ENCODE measurements at regions not wholly inside any gene's neighbourhood (a gene's known extent, or its start where the extent isn't known, plus 50 kb on each side); places are given as distances from the start of the nearest gene placed in this dataset.

DNA sequence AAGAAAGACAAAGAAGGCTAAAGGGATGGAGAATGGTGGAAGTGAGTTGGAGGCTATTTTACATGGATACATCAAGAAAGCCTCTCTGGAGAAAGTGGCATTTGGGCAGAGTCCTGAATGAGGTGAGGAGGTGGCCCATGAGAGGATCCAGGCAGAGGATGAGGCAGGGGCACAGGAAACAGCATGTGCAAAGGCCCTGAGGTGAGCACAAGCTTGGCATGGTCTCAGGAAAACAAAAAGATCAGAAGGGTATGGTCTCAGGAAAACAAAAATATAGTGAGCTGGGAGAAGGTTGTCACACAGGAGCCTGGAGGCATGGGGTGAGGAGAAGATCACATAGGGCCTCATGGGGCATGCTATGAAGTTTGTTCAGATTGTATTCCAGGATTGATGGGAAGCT lies 62.1 kb upstream of the F3 start:
- no peak for DNase-seq
- intact Hi-C loops (cut with micrococcal nuclease), result no loop called here
- ChIA-PET POLR2A (ENCODE audit: partially characterized antibody) (no interaction called here), CTCF (ENCODE audit: partially characterized antibody) (no interaction called here)
- Histone ChIP-seq H3K36me3 (ENCODE audit: insufficient read depth, low read length) (no peaks in the 10 kb centered on the region), H3K9me3 (ENCODE audit: control insufficient read depth in 1 of 2, low read length in 2 of 2) (no peaks in the 10 kb centered on the region), H3K4me3 (ENCODE audit: low read length in 2 of 2) (no peak overlapping the region), H3K27me3 (ENCODE audit: insufficient read depth, low read length) (no peaks in the 10 kb centered on the region), H3K27ac (ENCODE audit: low read depth, low read length) (no peak overlapping the region), H3K4me1 (ENCODE audit: insufficient read depth, low read length) (no peaks in the 10 kb centered on the region)
- Mint-ChIP-seq H3K4me1 (peaks cover 4 to 19% (median 7%) of the 10 kb centered on the region in 4 donors), H3K9me3 (peaks cover 0 to 2% (median 0%) of the 10 kb centered on the region in 8 donors), H3K27ac (no peak overlapping the region), H3K4me3 (no peak overlapping the region), H3K36me3 (no peaks in the 10 kb centered on the region), H3K27me3 (peaks cover 6 to 15% of the 10 kb centered on the region in 2 donors)

DNA sequence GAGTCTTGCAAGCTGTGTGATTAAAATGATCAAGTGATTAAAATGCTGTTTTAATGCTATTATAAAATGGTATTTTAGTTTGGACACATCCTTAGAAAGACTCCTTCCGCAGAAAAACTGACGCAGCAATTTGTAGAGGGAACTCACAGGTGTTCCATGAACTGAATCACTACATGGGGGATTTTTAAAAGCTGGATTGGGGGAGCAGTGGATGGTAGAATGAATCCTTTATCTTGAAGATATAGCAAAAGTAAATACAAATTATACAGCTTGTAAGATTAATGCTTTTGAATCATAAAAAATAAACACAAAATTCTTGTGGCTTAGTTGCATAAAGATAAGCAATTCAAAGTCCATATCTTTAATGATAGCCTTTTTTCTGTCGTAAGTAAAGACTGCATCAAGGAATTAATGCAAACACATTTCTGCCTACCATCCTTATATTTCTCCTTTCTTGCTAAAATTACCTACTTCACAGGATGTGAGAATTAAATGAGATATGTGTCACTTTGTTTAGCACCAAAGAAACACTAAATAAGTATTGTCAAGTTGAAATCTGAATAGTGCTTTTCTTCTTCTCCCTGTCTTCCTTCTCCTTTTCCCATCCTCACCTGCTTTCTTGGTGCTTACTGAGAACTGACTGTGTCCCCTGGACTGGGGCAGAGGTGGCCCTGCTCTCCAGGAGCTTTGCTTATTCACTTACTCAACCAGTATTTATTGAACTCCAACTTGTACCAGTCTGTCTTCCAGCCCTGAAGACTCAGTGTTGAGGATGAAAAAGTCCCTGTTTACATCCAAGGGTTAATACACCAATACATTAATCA lies 61.5 kb upstream of the F3 start:
- Mint-ChIP-seq H3K4me3 (peak overlapping the region in 2 of 8 donors; percentile 71 to 74), H3K27ac (peak overlapping the region in 1 of 7 donors; percentile 54), H3K27me3 (peaks cover 6 to 15% of the 10 kb centered on the region in 2 donors), H3K36me3 (no peaks in the 10 kb centered on the region), H3K4me1 (peaks cover 4 to 19% (median 7%) of the 10 kb centered on the region in 4 donors), H3K9me3 (peaks cover 0 to 2% (median 0%) of the 10 kb centered on the region in 8 donors)
- ChIA-PET POLR2A (ENCODE audit: partially characterized antibody) (no interaction called here), CTCF (ENCODE audit: partially characterized antibody) (no interaction called here)
- Histone ChIP-seq H3K27ac (ENCODE audit: low read depth, low read length) (no peak overlapping the region), H3K36me3 (ENCODE audit: insufficient read depth, low read length) (no peaks in the 10 kb centered on the region), H3K9me3 (ENCODE audit: control insufficient read depth in 1 of 2, low read length in 2 of 2) (no peaks in the 10 kb centered on the region), H3K4me1 (ENCODE audit: insufficient read depth, low read length) (no peaks in the 10 kb centered on the region), H3K4me3 (ENCODE audit: low read length in 2 of 2) (no peak overlapping the region), H3K27me3 (ENCODE audit: insufficient read depth, low read length) (no peaks in the 10 kb centered on the region)
- no peak for DNase-seq
- intact Hi-C loops (cut with micrococcal nuclease), result no loop called here

GRCh38 chr1:94602316-94602715 lies 60.8 kb upstream of the F3 start:
- no peak overlapping the region for H3K27ac ChIP-seq (ENCODE audit: low read depth, low read length)

GRCh38 chr1:94600556-94600955 lies 59.0 kb upstream of the F3 start:
- Mint-ChIP-seq H3K36me3 (no peaks in the 10 kb centered on the region), H3K4me1 (peaks cover 4 to 19% (median 7%) of the 10 kb centered on the region in 4 donors), H3K27ac (no peak overlapping the region), H3K27me3 (peaks cover 6 to 14% of the 10 kb centered on the region in 2 donors), H3K4me3 (no peak overlapping the region), H3K9me3 (peaks cover 0 to 2% (median 0%) of the 10 kb centered on the region in 8 donors)
- Histone ChIP-seq H3K36me3 (ENCODE audit: insufficient read depth, low read length) (no peaks in the 10 kb centered on the region), H3K4me1 (ENCODE audit: insufficient read depth, low read length) (no peaks in the 10 kb centered on the region), H3K9me3 (ENCODE audit: control insufficient read depth in 1 of 2, low read length in 2 of 2) (no peaks in the 10 kb centered on the region), H3K27me3 (ENCODE audit: insufficient read depth, low read length) (no peaks in the 10 kb centered on the region), H3K4me3 (ENCODE audit: low read length in 2 of 2) (no peak overlapping the region), H3K27ac (ENCODE audit: low read depth, low read length) (no peak overlapping the region)
- POLR2A ChIA-PET (ENCODE audit: partially characterized antibody), result no interaction called here
- CTCF ChIA-PET (ENCODE audit: partially characterized antibody), result no interaction called here
- intact Hi-C loops (cut with micrococcal nuclease), result no loop called here
- DNase-seq, result no peak

More at GRCh38 chr1:94602316-94602715, 60.8 kb upstream of the F3 start:
- no peaks in the 10 kb centered on the region for H3K36me3 Mint-ChIP-seq
- Histone ChIP-seq H3K36me3 (ENCODE audit: insufficient read depth, low read length) (no peaks in the 10 kb centered on the region), H3K9me3 (ENCODE audit: control insufficient read depth in 1 of 2, low read length in 2 of 2) (no peaks in the 10 kb centered on the region), H3K4me3 (ENCODE audit: low read length in 2 of 2) (no peak overlapping the region), H3K4me1 (ENCODE audit: insufficient read depth, low read length) (no peaks in the 10 kb centered on the region), H3K27me3 (ENCODE audit: insufficient read depth, low read length) (no peaks in the 10 kb centered on the region)
- H3K9me3 Mint-ChIP-seq, result peaks cover 0 to 2% (median 0%) of the 10 kb centered on the region in 8 donors
- POLR2A ChIA-PET (ENCODE audit: partially characterized antibody), result no interaction called here
- H3K27ac Mint-ChIP-seq, result peak overlapping the region in 2 of 7 donors; percentile 27 to 54
- peaks cover 4 to 19% (median 7%) of the 10 kb centered on the region in 4 donors for H3K4me1 Mint-ChIP-seq
- peaks cover 6 to 15% of the 10 kb centered on the region in 2 donors for H3K27me3 Mint-ChIP-seq
- intact Hi-C loops (cut with micrococcal nuclease), result no loop called here
- peak in 4 of 5 donors; percentile 8 to 43 (median 30) for DNase-seq
- CTCF ChIA-PET (ENCODE audit: partially characterized antibody), result no interaction called here
- H3K4me3 Mint-ChIP-seq, result peak overlapping the region; percentile 37 to 74 (median 63)

DNA sequence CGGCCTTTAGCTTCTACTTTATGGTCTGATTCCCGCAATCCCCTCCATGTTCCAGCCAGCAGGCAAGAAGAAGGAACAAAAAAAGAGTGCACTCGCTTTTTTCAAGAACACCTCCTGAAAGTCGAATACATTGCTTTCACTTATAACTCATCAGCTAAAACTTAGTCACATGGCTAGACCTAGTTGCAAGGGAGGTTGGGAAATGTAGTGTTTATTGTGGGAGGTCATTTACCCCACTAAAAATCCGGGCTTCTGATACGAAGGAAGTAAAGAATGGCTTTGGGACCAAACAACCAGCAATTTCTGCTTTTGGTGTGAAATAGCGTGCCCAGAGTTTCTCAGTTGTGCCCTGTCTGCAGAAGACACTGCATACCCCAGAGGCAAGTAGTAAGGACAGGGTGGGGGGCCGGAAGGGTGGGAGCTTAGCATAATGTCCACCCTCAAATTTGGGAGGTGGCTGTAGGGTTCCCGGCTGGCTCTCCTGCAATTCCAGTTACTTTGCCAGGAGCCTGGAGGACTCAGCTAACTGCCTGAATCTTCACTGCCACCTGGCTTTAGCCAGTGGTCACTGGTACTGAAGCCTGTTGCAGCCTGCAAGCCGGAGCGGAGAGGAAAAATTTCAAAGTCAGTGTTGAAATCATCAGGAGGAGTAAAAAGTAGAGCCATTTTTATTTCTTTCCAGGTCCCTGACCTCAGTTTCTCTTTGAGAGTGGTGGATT lies 57.7 kb upstream of the F3 start:
- DNase-seq, result no peak
- POLR2A ChIA-PET (ENCODE audit: partially characterized antibody), result no interaction called here

GRCh38 chr1:94597701-94598100 lies 56.1 kb upstream of the F3 start:
- H3K36me3 ChIP-seq (ENCODE audit: insufficient read depth, low read length), result no peaks in the 10 kb centered on the region
- H3K27me3 ChIP-seq (ENCODE audit: insufficient read depth, low read length), result no peaks in the 10 kb centered on the region
- Mint-ChIP-seq H3K4me3 (no peak overlapping the region), H3K27me3 (peaks cover 6 to 11% of the 10 kb centered on the region in 2 donors), H3K9me3 (no peaks in the 10 kb centered on the region), H3K36me3 (no peaks in the 10 kb centered on the region), H3K27ac (no peak overlapping the region), H3K4me1 (peaks cover 4 to 11% (median 6%) of the 10 kb centered on the region in 4 donors)
- H3K9me3 ChIP-seq (ENCODE audit: control insufficient read depth in 1 of 2, low read length in 2 of 2), result no peaks in the 10 kb centered on the region
- CTCF ChIA-PET (ENCODE audit: partially characterized antibody), result no interaction called here
- DNase-seq, result no peak
- intact Hi-C loops (cut with micrococcal nuclease), result no loop called here
- H3K4me3 ChIP-seq (ENCODE audit: low read length in 2 of 2), result no peak overlapping the region
- H3K4me1 ChIP-seq (ENCODE audit: insufficient read depth, low read length), result no peaks in the 10 kb centered on the region
- POLR2A ChIA-PET (ENCODE audit: partially characterized antibody), result no interaction called here
- H3K27ac ChIP-seq (ENCODE audit: low read depth, low read length), result no peak overlapping the region

More for the DNA sequence above, 57.7 kb upstream of the F3 start:
- Histone ChIP-seq H3K4me3 (ENCODE audit: low read length in 2 of 2) (no peak overlapping the region), H3K4me1 (ENCODE audit: insufficient read depth, low read length) (no peaks in the 10 kb centered on the region), H3K27ac (ENCODE audit: low read depth, low read length) (no peak overlapping the region), H3K9me3 (ENCODE audit: control insufficient read depth in 1 of 2, low read length in 2 of 2) (no peaks in the 10 kb centered on the region), H3K36me3 (ENCODE audit: insufficient read depth, low read length) (no peaks in the 10 kb centered on the region), H3K27me3 (ENCODE audit: insufficient read depth, low read length) (no peaks in the 10 kb centered on the region)
- CTCF ChIA-PET (ENCODE audit: partially characterized antibody), result no interaction called here
- intact Hi-C loops (cut with micrococcal nuclease), result no loop called here
- Mint-ChIP-seq H3K4me1 (peaks cover 4 to 19% (median 7%) of the 10 kb centered on the region in 4 donors), H3K4me3 (no peak overlapping the region), H3K27me3 (peaks cover 5 to 14% of the 10 kb centered on the region in 2 donors), H3K36me3 (no peaks in the 10 kb centered on the region), H3K27ac (no peak overlapping the region), H3K9me3 (peaks cover 0 to 2% (median 0%) of the 10 kb centered on the region in 8 donors)

- POLR2A ChIA-PET (ENCODE audit: partially characterized antibody), result no interaction called here
- Histone ChIP-seq H3K4me1 (ENCODE audit: insufficient read depth, low read length) (no peaks in the 10 kb centered on the region), H3K27ac (ENCODE audit: low read depth, low read length) (no peak overlapping the region), H3K27me3 (ENCODE audit: insufficient read depth, low read length) (no peaks in the 10 kb centered on the region), H3K4me3 (ENCODE audit: low read length in 2 of 2) (no peak overlapping the region), H3K9me3 (ENCODE audit: control insufficient read depth in 1 of 2, low read length in 2 of 2) (no peaks in the 10 kb centered on the region), H3K36me3 (ENCODE audit: insufficient read depth, low read length) (no peaks in the 10 kb centered on the region)
- no peak overlapping the region for H3K27ac Mint-ChIP-seq
- DNase-seq, result no peak
- CTCF ChIA-PET (ENCODE audit: partially characterized antibody), result no interaction called here
- H3K4me3 Mint-ChIP-seq, result no peak overlapping the region
- no peaks in the 10 kb centered on the region for H3K4me1 Mint-ChIP-seq
- H3K27me3 Mint-ChIP-seq, result peaks cover 6 to 7% of the 10 kb centered on the region in 2 donors
- intact Hi-C loops (cut with micrococcal nuclease), result no loop called here
- no peaks in the 10 kb centered on the region for H3K9me3 Mint-ChIP-seq
- H3K36me3 Mint-ChIP-seq, result no peaks in the 10 kb centered on the region
Observed at GRCh38 chr1:94596260-94596659, 54.7 kb upstream of the F3 start.

All from CD4-positive, alpha-beta memory T cell (primary cell).